Right cardiac atrium (tissue), 5 donors: ENCODE measurements at regions not wholly inside any gene's neighbourhood (a gene's known extent, or its start where the extent isn't known, plus 50 kb on each side); places are given as distances from the start of the nearest gene placed in this dataset.

Source experiments
- ATAC-seq, 2 donors: fragments of 200-7000 bp; cut with Tn5 transposase; one replicate each; pipeline versions ENCODE4 v1.8.0 to v1.9.1; 2020; ENCODE audit warnings: moderate library complexity in 2 of 2, mild to moderate bottlenecking in 1 of 2
- DNase-seq, 3 donors: peaks; one replicate each; pipeline ENCODE4 v3.0.0-alpha.2; 2020
- H3K27ac ChIP-seq: one replicate; pipeline ENCODE4 v1.5.1; 2013; ENCODE audit warnings: mild to moderate bottlenecking, low read length, control low read depth, moderate library complexity
- H3K27me3 ChIP-seq: one replicate; pipeline ENCODE4 v1.6.1; 2013; ENCODE audit not compliant: control insufficient read depth, insufficient read depth
- H3K4me1 ChIP-seq: one replicate; pipeline ENCODE4 v1.6.1; 2013; ENCODE audit warnings: low read length; ENCODE audit not compliant: control insufficient read depth, insufficient read depth
- H3K4me3 ChIP-seq: one replicate; pipeline ENCODE4 v1.5.1; 2013; ENCODE audit warnings: low read length, control low read depth
- H3K9me3 ChIP-seq: one replicate; pipeline ENCODE4 v1.6.1; 2013; ENCODE audit warnings: low read length; ENCODE audit not compliant: control insufficient read depth
- WGBS: extraction: QIAGEN DNeasy Blood & Tissue Kit; methylation state at CpG from one replicate; pipeline ENCODE4 v1.1.7; 2013; 5-methylcytosine and 5-hydroxymethylcytosine counted together
- intact Hi-C, 4 donors: fragments of 100-400 bp; cut with DNase I; formaldehyde crosslinking; loops; one replicate each; pipeline versions ENCODE4 v1.11.0 to v1.14.0; 2022 to 2023
- donor health status: healthy with polysubstance abuse.
- donor health status: DM: no; HTN: yes; CAD: no.
- donor health status: DM: no; HTN: no; CAD: no.
- donor health status: DM: no; HTN: yes; CAD: no; lungs with severe emphysema.
- donor health status: DM: yes; HTN: yes; CAD: no.

- no peaks in the 10 kb centered on the region for H3K4me1 ChIP-seq
- H3K9me3 ChIP-seq: no peaks in the 10 kb centered on the region
- H3K27ac ChIP-seq: no peak overlapping the region
- intact Hi-C loops: no loop called here
- DNase-seq (no peak), ATAC-seq (no peak)
- no peak overlapping the region for H3K4me3 ChIP-seq
- 77% methylated on average over 6 of the region's 6 CpGs for WGBS
- H3K27me3 ChIP-seq: no peaks in the 10 kb centered on the region
Observed at GRCh38 chr9:28267351-28267750, 694.1 kb upstream of the C9orf72 start.

- Histone ChIP-seq H3K4me3 (no peak overlapping the region), H3K4me1 (no peaks in the 10 kb centered on the region), H3K27ac (no peak overlapping the region), H3K9me3 (no peaks in the 10 kb centered on the region), H3K27me3 (no peaks in the 10 kb centered on the region)
- ATAC-seq: no peak
- no peak for DNase-seq
- intact Hi-C loops: no loop called here
- WGBS: 75% methylated on average over 4 of the region's 4 CpGs
Observed at GRCh38 chr9:28270156-28270555, 696.9 kb upstream of the C9orf72 start.

GRCh38 chr9:28272127-28272526 lies 698.8 kb upstream of the C9orf72 start:
- intact Hi-C loops: no loop called here
- H3K4me1 ChIP-seq: no peaks in the 10 kb centered on the region
- no peak for DNase-seq
- WGBS: 52% methylated on average over 4 of the region's 4 CpGs
- ATAC-seq: no peak
- H3K27me3 ChIP-seq: no peaks in the 10 kb centered on the region
- H3K27ac ChIP-seq: no peak overlapping the region
- no peaks in the 10 kb centered on the region for H3K9me3 ChIP-seq
- H3K4me3 ChIP-seq: no peak overlapping the region

- Histone ChIP-seq H3K4me3 (no peak overlapping the region), H3K27me3 (no peaks in the 10 kb centered on the region), H3K9me3 (no peaks in the 10 kb centered on the region), H3K27ac (no peak overlapping the region), H3K4me1 (no peaks in the 10 kb centered on the region)
- WGBS: 62% methylated on average over 4 of the region's 4 CpGs
- no peak for DNase-seq
- no peak for ATAC-seq
- intact Hi-C loops: no loop called here
Observed at GRCh38 chr9:28287455-28287854, 714.2 kb upstream of the C9orf72 start.

GRCh38 chr9:28289746-28290145 lies 716.5 kb upstream of the C9orf72 start:
- Histone ChIP-seq H3K27ac (no peak overlapping the region), H3K9me3 (no peaks in the 10 kb centered on the region), H3K4me3 (no peak overlapping the region), H3K27me3 (no peaks in the 10 kb centered on the region), H3K4me1 (no peaks in the 10 kb centered on the region)
- intact Hi-C loops: no loop called here
- no peak for DNase-seq
- no peak for ATAC-seq

GRCh38 chr9:28293369-28294090 lies 720.2 kb upstream of the C9orf72 start:
- Histone ChIP-seq H3K27ac (no peak overlapping the region), H3K27me3 (no peaks in the 10 kb centered on the region), H3K4me3 (no peak overlapping the region), H3K4me1 (no peaks in the 10 kb centered on the region), H3K9me3 (no peaks in the 10 kb centered on the region)
- ATAC-seq: no peak
- 74% methylated on average over 3 of the region's 3 CpGs for WGBS
- no peak for DNase-seq
- intact Hi-C loops: no loop called here

- Histone ChIP-seq H3K4me3 (no peak overlapping the region), H3K9me3 (no peaks in the 10 kb centered on the region), H3K4me1 (no peaks in the 10 kb centered on the region), H3K27me3 (no peaks in the 10 kb centered on the region), H3K27ac (no peak overlapping the region)
- intact Hi-C loops: no loop called here
- DNase-seq (no peak), ATAC-seq (no peak)
Observed at GRCh38 chr9:28301281-28301680, 728.0 kb upstream of the C9orf72 start.

- Histone ChIP-seq H3K4me3 (no peak overlapping the region), H3K27me3 (no peaks in the 10 kb centered on the region), H3K9me3 (no peaks in the 10 kb centered on the region), H3K27ac (no peak overlapping the region), H3K4me1 (no peaks in the 10 kb centered on the region)
- 62% methylated on average over 1 of the region's 1 CpG for WGBS
- DNase-seq (no peak), ATAC-seq (no peak)
- intact Hi-C loops: no loop called here
Observed at GRCh38 chr9:28317745-28318144, 744.5 kb upstream of the C9orf72 start.

- H3K27ac ChIP-seq: no peak overlapping the region
- no peak for ATAC-seq
- H3K27me3 ChIP-seq: no peaks in the 10 kb centered on the region
- DNase-seq: no peak
- H3K4me3 ChIP-seq: no peak overlapping the region
- H3K9me3 ChIP-seq: no peaks in the 10 kb centered on the region
- WGBS: 65% methylated on average over 1 of the region's 1 CpG
- intact Hi-C loops: no loop called here
- no peaks in the 10 kb centered on the region for H3K4me1 ChIP-seq
Observed at GRCh38 chr9:28318515-28318914, 745.2 kb upstream of the C9orf72 start.

GRCh38 chr9:28319981-28320380 lies 746.7 kb upstream of the C9orf72 start:
- ATAC-seq (no peak), DNase-seq (no peak)
- intact Hi-C loops: no loop called here
- Histone ChIP-seq H3K4me3 (no peak overlapping the region), H3K9me3 (no peaks in the 10 kb centered on the region), H3K27me3 (no peaks in the 10 kb centered on the region), H3K4me1 (no peaks in the 10 kb centered on the region), H3K27ac (no peak overlapping the region)
- 52% methylated on average over 2 of the region's 2 CpGs for WGBS

GRCh38 chr9:28320616-28321015 lies 747.3 kb upstream of the C9orf72 start:
- ATAC-seq: no peak
- H3K9me3 ChIP-seq: no peaks in the 10 kb centered on the region
- no peaks in the 10 kb centered on the region for H3K4me1 ChIP-seq
- no peaks in the 10 kb centered on the region for H3K27me3 ChIP-seq
- no peak for DNase-seq
- 33% methylated on average over 5 of the region's 5 CpGs for WGBS
- H3K4me3 ChIP-seq: no peak overlapping the region
- intact Hi-C loops: no loop called here
- no peak overlapping the region for H3K27ac ChIP-seq

- no peaks in the 10 kb centered on the region for H3K9me3 ChIP-seq
- intact Hi-C loops: no loop called here
- H3K4me3 ChIP-seq: no peak overlapping the region
- H3K4me1 ChIP-seq: no peaks in the 10 kb centered on the region
- no peak overlapping the region for H3K27ac ChIP-seq
- ATAC-seq: no peak
- H3K27me3 ChIP-seq: no peaks in the 10 kb centered on the region
- DNase-seq: no peak
- 88% methylated on average over 3 of the region's 3 CpGs for WGBS
Observed at GRCh38 chr9:28329323-28329722, 756.0 kb upstream of the C9orf72 start.
